ENCODE measurements at regions not wholly inside any gene's neighbourhood (a gene's known extent, or its start where the extent isn't known, plus 50 kb on each side); places are given as distances from the start of the nearest gene placed in this dataset.
A peak's percentile ranks its signal among the peaks of the same experiment; 100 is the strongest.

- H3K4me3 Mint-ChIP-seq: no peak overlapping the region
- no peaks in the 10 kb centered on the region for H3K9me3 Mint-ChIP-seq
- H3K4me1 Mint-ChIP-seq: no peaks in the 10 kb centered on the region
- H3K27ac Mint-ChIP-seq (ENCODE audit: unreplicated experiment): no peak overlapping the region
- no peaks in the 10 kb centered on the region for H3K27me3 Mint-ChIP-seq (ENCODE audit: low read depth)
- TF ChIP-seq CTCF (conservative IDR thresholded peaks at IDR 0.05): peak; percentile 30
- H3K36me3 Mint-ChIP-seq (ENCODE audit: low read depth): no peaks in the 10 kb centered on the region
- DNase-seq (ENCODE audit: low read depth, low spot score): no peak
These were observed 174.4 kb upstream of the HMCN1 start for GRCh38 chr1:185559684-185560331.

- no peak for DNase-seq (ENCODE audit: low read depth, low spot score)
- no peak overlapping the region for H3K4me3 Mint-ChIP-seq
- H3K4me1 Mint-ChIP-seq: no peaks in the 10 kb centered on the region
- H3K27ac Mint-ChIP-seq (ENCODE audit: unreplicated experiment): no peak overlapping the region
- no peaks in the 10 kb centered on the region for H3K36me3 Mint-ChIP-seq (ENCODE audit: low read depth)
- no peak for TF ChIP-seq CTCF (conservative IDR thresholded peaks at IDR 0.05)
- H3K27me3 Mint-ChIP-seq (ENCODE audit: low read depth): no peaks in the 10 kb centered on the region
- H3K9me3 Mint-ChIP-seq: no peaks in the 10 kb centered on the region
These were observed 175.0 kb upstream of the HMCN1 start for GRCh38 chr1:185559151-185559550.

GRCh38 chr1:185556561-185556960 lies 177.6 kb upstream of the HMCN1 start:
- DNase-seq (ENCODE audit: low read depth, low spot score): no peak
- H3K4me1 Mint-ChIP-seq: no peaks in the 10 kb centered on the region
- no peak overlapping the region for H3K4me3 Mint-ChIP-seq
- peaks cover 6% of the 10 kb centered on the region for H3K9me3 Mint-ChIP-seq
- no peak for TF ChIP-seq CTCF (conservative IDR thresholded peaks at IDR 0.05)
- H3K27ac Mint-ChIP-seq (ENCODE audit: unreplicated experiment): no peak overlapping the region
- H3K27me3 Mint-ChIP-seq (ENCODE audit: low read depth): no peaks in the 10 kb centered on the region
- no peaks in the 10 kb centered on the region for H3K36me3 Mint-ChIP-seq (ENCODE audit: low read depth)

GRCh38 chr1:185555743-185556142 lies 178.4 kb upstream of the HMCN1 start:
- no peaks in the 10 kb centered on the region for H3K27me3 Mint-ChIP-seq (ENCODE audit: low read depth)
- peaks cover 6% of the 10 kb centered on the region for H3K9me3 Mint-ChIP-seq
- no peak overlapping the region for H3K4me3 Mint-ChIP-seq
- no peak overlapping the region for H3K27ac Mint-ChIP-seq (ENCODE audit: unreplicated experiment)
- no peak for TF ChIP-seq CTCF (conservative IDR thresholded peaks at IDR 0.05)
- no peaks in the 10 kb centered on the region for H3K36me3 Mint-ChIP-seq (ENCODE audit: low read depth)
- no peaks in the 10 kb centered on the region for H3K4me1 Mint-ChIP-seq
- DNase-seq (ENCODE audit: low read depth, low spot score): no peak

GRCh38 chr1:185551008-185551407 lies 183.2 kb upstream of the HMCN1 start:
- Mint-ChIP-seq H3K27ac (ENCODE audit: unreplicated experiment) (no peak overlapping the region), H3K4me3 (no peak overlapping the region), H3K36me3 (ENCODE audit: low read depth) (no peaks in the 10 kb centered on the region), H3K4me1 (peaks cover 11% of the 10 kb centered on the region), H3K9me3 (peaks cover 6% of the 10 kb centered on the region), H3K27me3 (ENCODE audit: low read depth) (no peaks in the 10 kb centered on the region)
- DNase-seq (ENCODE audit: low read depth, low spot score): no peak
- TF ChIP-seq CTCF (conservative IDR thresholded peaks at IDR 0.05): no peak
